Subcutaneous abdominal adipose tissue (tissue), 5 donors: ENCODE measurements at regions not wholly inside any gene's neighbourhood (a gene's known extent, or its start where the extent isn't known, plus 50 kb on each side); places are given as distances from the start of the nearest gene placed in this dataset.

ENCODE experiments used
- H3K27ac ChIP-seq: one replicate; pipeline ENCODE4 v1.7.0; 2013; ENCODE audit warnings: low read depth, mild to moderate bottlenecking, inconsistent platforms, low read length, moderate library complexity
- H3K27me3 ChIP-seq, 5 donors: one replicate each; pipeline ENCODE4 v1.7.0; 2013; ENCODE audit warnings: low read length in 5 of 5, inconsistent platforms in 1 of 5; ENCODE audit not compliant: control insufficient read depth in 5 of 5, insufficient read depth in 4 of 5
- H3K36me3 ChIP-seq, 5 donors: one replicate each; pipeline ENCODE4 v1.7.0; 2013; ENCODE audit warnings: low read length in 5 of 5; ENCODE audit not compliant: control insufficient read depth in 5 of 5, insufficient read depth in 5 of 5
- H3K4me1 ChIP-seq, 5 donors: one replicate each; pipeline ENCODE4 v1.7.0; 2013; ENCODE audit warnings: low read length in 5 of 5, mild to moderate bottlenecking in 3 of 5, moderate library complexity in 1 of 5; ENCODE audit not compliant: control insufficient read depth in 5 of 5, insufficient read depth in 5 of 5
- H3K4me3 ChIP-seq, 5 donors: one replicate each; pipeline ENCODE4 v1.7.0; 2013; ENCODE audit warnings: low read length in 5 of 5, low read depth in 1 of 5
- H3K9ac ChIP-seq, 5 donors: one replicate each; pipeline ENCODE4 v1.7.0; 2013; ENCODE audit warnings: low read length in 5 of 5, mild to moderate bottlenecking in 4 of 5, moderate library complexity in 3 of 5
- H3K9me3 ChIP-seq, 5 donors: one replicate each; pipeline ENCODE4 v1.7.0; 2013; ENCODE audit warnings: low read length in 5 of 5; ENCODE audit not compliant: control insufficient read depth in 5 of 5
- donor health status: healthy.
- donor health status: healthy.
- donor health status: healthy.
- donor health status: healthy.
- donor health status: healthy.

- H3K4me1 ChIP-seq = peaks cover 0 to 5% (median 0%) of the 10 kb centered on the region in 5 donors
- H3K4me3 ChIP-seq = no peak overlapping the region
- H3K9me3 ChIP-seq = no peaks in the 10 kb centered on the region
- H3K27ac ChIP-seq = no peak overlapping the region
- H3K36me3 ChIP-seq = no peaks in the 10 kb centered on the region
- H3K27me3 ChIP-seq = no peaks in the 10 kb centered on the region
- H3K9ac ChIP-seq = no peak overlapping the region
These were observed 107.5 kb downstream of the KLF12 start for GRCh38 chr13:74026753-74027152.

DNA sequence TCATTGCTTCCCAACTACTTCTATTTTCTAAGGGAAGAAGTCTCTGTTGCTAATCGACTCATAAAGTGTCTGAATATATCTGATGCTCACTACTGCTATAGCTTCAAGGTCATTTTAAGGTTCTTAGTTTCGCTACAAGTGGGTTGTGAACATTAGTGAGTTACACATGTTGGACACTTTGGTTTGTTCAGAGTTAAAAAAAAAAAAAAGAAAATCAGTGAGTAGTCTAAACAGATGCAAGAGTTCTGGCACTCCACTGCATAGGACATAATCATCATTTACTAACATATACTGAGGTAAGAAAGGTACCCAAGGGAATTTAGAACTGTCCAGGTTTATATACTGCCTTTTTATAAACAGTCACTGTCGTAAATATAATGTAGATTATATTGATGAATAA is 108.8 kb downstream of the KLF12 start:
- Histone ChIP-seq H3K27me3 (no peaks in the 10 kb centered on the region), H3K4me1 (peaks cover 0 to 5% (median 0%) of the 10 kb centered on the region in 5 donors), H3K4me3 (no peak overlapping the region), H3K27ac (no peak overlapping the region), H3K36me3 (no peaks in the 10 kb centered on the region), H3K9ac (no peak overlapping the region), H3K9me3 (no peaks in the 10 kb centered on the region)

DNA sequence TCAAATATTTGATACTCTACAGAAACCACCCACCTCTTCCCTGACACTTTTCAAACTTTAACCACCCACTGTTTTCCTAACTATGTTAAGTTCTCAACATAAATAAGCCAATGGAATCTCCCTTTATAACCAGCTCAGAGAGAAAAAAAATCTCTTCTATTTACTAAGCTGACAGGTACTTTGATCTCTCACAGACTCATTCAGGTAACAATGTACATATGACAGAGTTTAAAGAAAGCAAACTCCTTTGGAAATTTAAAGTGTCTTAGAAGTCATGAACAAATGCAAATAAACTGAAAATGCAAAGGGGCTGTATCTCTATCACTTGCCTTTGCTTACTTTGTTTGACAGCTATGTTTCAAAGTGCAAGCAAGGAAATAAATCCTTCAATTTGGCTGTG is 109.3 kb downstream of the KLF12 start:
- Histone ChIP-seq H3K9me3 (no peaks in the 10 kb centered on the region), H3K27ac (no peak overlapping the region), H3K27me3 (no peaks in the 10 kb centered on the region), H3K9ac (no peak overlapping the region), H3K36me3 (no peaks in the 10 kb centered on the region), H3K4me3 (no peak overlapping the region), H3K4me1 (peaks cover 0 to 5% (median 0%) of the 10 kb centered on the region in 5 donors)

- Histone ChIP-seq H3K27ac (no peak overlapping the region), H3K27me3 (no peaks in the 10 kb centered on the region), H3K4me1 (no peaks in the 10 kb centered on the region), H3K9me3 (no peaks in the 10 kb centered on the region), H3K36me3 (no peaks in the 10 kb centered on the region), H3K9ac (no peak overlapping the region), H3K4me3 (no peak overlapping the region)
These were observed 109.9 kb downstream of the KLF12 start for GRCh38 chr13:74024314-74024713.

DNA sequence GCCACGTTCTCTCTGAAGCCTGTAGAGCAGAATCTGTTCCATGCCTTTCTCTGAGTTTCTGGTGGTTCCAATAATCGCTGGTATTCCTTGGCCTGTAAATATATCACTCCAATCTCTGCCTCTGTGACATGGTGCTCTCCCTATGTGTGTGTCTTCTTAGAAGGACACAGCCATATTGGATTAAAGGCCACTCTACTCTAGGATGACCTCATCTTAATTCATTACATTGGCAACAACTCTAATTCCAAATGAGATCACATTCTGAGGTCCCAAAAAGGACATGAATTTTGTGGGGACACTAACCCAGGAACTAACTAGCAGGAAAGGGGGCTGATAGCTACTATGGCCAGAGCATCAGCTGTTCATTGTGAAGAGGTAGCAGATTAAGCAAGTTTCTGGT is 110.7 kb downstream of the KLF12 start:
- Histone ChIP-seq H3K9ac (no peak overlapping the region), H3K27ac (no peak overlapping the region), H3K27me3 (no peaks in the 10 kb centered on the region)

DNA sequence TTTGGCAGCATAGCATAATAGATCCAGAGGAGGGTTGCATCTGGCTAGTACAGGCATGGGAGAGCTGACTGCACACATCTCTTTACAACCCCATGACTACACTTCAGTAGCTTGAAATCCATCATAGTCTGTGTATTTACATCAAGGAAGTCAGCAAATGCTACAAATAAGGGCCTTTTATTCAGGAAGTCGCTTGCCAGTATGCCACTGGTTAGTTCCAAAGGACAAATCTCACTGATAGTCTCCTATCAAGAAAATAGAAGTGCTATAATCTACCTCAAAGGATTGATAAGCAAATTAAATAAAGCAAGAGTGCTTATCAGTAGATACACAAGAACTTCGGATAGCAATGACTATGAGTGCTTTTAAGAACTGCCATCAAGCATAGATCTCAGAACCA is 112.7 kb downstream of the KLF12 start:
- Histone ChIP-seq H3K9ac (no peak overlapping the region), H3K27me3 (no peaks in the 10 kb centered on the region), H3K9me3 (no peaks in the 10 kb centered on the region), H3K4me1 (no peaks in the 10 kb centered on the region), H3K4me3 (no peak overlapping the region), H3K36me3 (no peaks in the 10 kb centered on the region), H3K27ac (no peak overlapping the region)

More for the DNA sequence above, 110.7 kb downstream of the KLF12 start:
- no peaks in the 10 kb centered on the region for H3K36me3 ChIP-seq
- no peaks in the 10 kb centered on the region for H3K9me3 ChIP-seq
- H3K4me3 ChIP-seq = no peak overlapping the region
- H3K4me1 ChIP-seq = no peaks in the 10 kb centered on the region

DNA sequence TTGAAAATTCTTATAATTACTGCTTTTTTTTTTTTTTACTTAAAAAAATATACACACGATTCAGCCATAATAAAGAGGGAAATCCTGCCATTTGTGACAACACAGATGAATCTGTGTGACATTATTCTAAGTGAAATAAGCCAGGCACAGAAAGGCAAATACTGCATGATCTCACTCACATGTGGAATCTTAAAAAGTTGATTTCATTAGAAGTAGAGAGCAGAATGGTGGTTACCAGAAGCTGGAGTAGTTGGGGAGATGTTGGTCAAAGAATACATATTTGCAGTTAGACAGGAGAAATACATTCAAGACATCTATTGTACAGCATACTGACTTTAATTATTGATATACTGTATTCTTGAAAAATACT is 116.2 kb downstream of the KLF12 start:
- Histone ChIP-seq H3K36me3 (no peaks in the 10 kb centered on the region), H3K4me3 (no peak overlapping the region), H3K27ac (no peak overlapping the region), H3K9ac (no peak overlapping the region), H3K27me3 (no peaks in the 10 kb centered on the region), H3K4me1 (no peaks in the 10 kb centered on the region), H3K9me3 (no peaks in the 10 kb centered on the region)

GRCh38 chr13:74017301-74018061 is 116.7 kb downstream of the KLF12 start:
- no peak overlapping the region for H3K4me3 ChIP-seq
- H3K4me1 ChIP-seq = no peaks in the 10 kb centered on the region
- no peak overlapping the region for H3K9ac ChIP-seq
- H3K27ac ChIP-seq = no peak overlapping the region
- no peaks in the 10 kb centered on the region for H3K36me3 ChIP-seq
- no peaks in the 10 kb centered on the region for H3K9me3 ChIP-seq
- no peaks in the 10 kb centered on the region for H3K27me3 ChIP-seq

GRCh38 chr13:74015137-74015536 is 119.1 kb downstream of the KLF12 start:
- Histone ChIP-seq H3K9me3 (no peaks in the 10 kb centered on the region), H3K4me1 (no peaks in the 10 kb centered on the region), H3K27ac (no peak overlapping the region)

GRCh38 chr13:74009100-74009668 is 125.0 kb downstream of the KLF12 start:
- Histone ChIP-seq H3K9me3 (no peaks in the 10 kb centered on the region), H3K36me3 (no peaks in the 10 kb centered on the region), H3K27ac (no peak overlapping the region), H3K4me3 (no peak overlapping the region), H3K9ac (no peak overlapping the region), H3K4me1 (no peaks in the 10 kb centered on the region), H3K27me3 (no peaks in the 10 kb centered on the region)

More at GRCh38 chr13:74015137-74015536, 119.1 kb downstream of the KLF12 start:
- Histone ChIP-seq H3K4me3 (no peak overlapping the region), H3K36me3 (no peaks in the 10 kb centered on the region), H3K9ac (no peak overlapping the region), H3K27me3 (no peaks in the 10 kb centered on the region)
